ENCODE measurements at regions not wholly inside any gene's neighbourhood (a gene's known extent, or its start where the extent isn't known, plus 50 kb on each side); places are given as distances from the start of the nearest gene placed in this dataset.

GRCh38 chr1:58405660-58406059 lies 140.9 kb downstream of the OMA1 start:
- ChIA-PET POLR2A (interaction anchor here (0.7 to 0.9 kb wide), 2 partner anchors 16 to 63 kb away, joined by 3 to 4 read pairs; no protein-coding TSS in a partner anchor), CTCF (ENCODE audit: low intra/inter-chr PET ratio) (no interaction called here)
- no peaks in the 10 kb centered on the region for H3K9me3 ChIP-seq (replicated peaks; ENCODE audit: control insufficient read depth, insufficient read depth, low read depth, low read length)
- H3K4me3 ChIP-seq, result no peak overlapping the region
- no TSS peak for BruUV-seq (replicated peaks)
- intact Hi-C loops (cut with micrococcal nuclease) (no loop called here), in situ Hi-C loops (cut with MboI) (no loop called here)
- FAIRE-seq (no peak), DNase-seq (ENCODE audit: extremely low read depth in 1 of 4, low spot score in 3 of 4) (no peak), ATAC-seq (no peak)
- no peaks in the 10 kb centered on the region for H3K79me2 ChIP-seq (ENCODE audit: control insufficient read depth, insufficient read depth, low read length)
- H3K36me3 ChIP-seq (ENCODE audit: control insufficient read depth, insufficient read depth, low read length), result no peaks in the 10 kb centered on the region
- no peak overlapping the region for H3K27ac ChIP-seq (ENCODE audit: extremely low read depth, low read depth, low read length)
- H3K27me3 ChIP-seq (ENCODE audit: control insufficient read depth in 2 of 2, insufficient read depth in 2 of 2, low read length in 2 of 2), result peaks cover 14 to 16% of the 10 kb centered on the region in 2 experiments; a peak in 4 of 5 replicates
- no peaks in the 10 kb centered on the region for H3K4me1 ChIP-seq (replicated peaks in 1 of 2; ENCODE audit: control insufficient read depth in 2 of 2, insufficient read depth in 2 of 2, low read length in 2 of 2)
- no peak overlapping the region for H2AFZ ChIP-seq (ENCODE audit: low read depth, low read length)
- 0% methylated on average over 4 of the region's 4 CpGs for WGBS (ENCODE audit: insufficient coverage, low coverage, missing lambda C conversion rate)
- no peaks in the 10 kb centered on the region for H4K20me1 ChIP-seq (replicated peaks; ENCODE audit: control insufficient read depth, insufficient read depth, low read length)
- no peaks in the 10 kb centered on the region for H3K9me1 ChIP-seq (ENCODE audit: control insufficient read depth, insufficient read depth, low read length)
- H3K4me2 ChIP-seq (ENCODE audit: insufficient read depth, low read length), result no peak overlapping the region
- H3K9ac ChIP-seq (ENCODE audit: insufficient read depth in 1 of 2, low read depth in 2 of 2, low read length in 2 of 2), result no peak overlapping the region
- no peak for TF ChIP-seq ZNF408 (CRISPR knock-in tag; IDR thresholded peaks at IDR 0.05; ENCODE audit: low read depth)
- TF ChIP-seq PTBP1 (IDR thresholded peaks at IDR 0.05; ENCODE audit: low read depth, low read length), result no peak
- no peak for TF ChIP-seq TCF7L2 (IDR thresholded peaks at IDR 0.05; ENCODE audit: low read depth, low read length)
- TF ChIP-seq BRD9 (IDR thresholded peaks at IDR 0.05; ENCODE audit: low read depth, partially characterized antibody), result no peak
- no peak for TF ChIP-seq ZNF318 (IDR thresholded peaks at IDR 0.05; ENCODE audit: borderline replicate concordance in 1 of 2, low read depth in 1 of 2)
- no peak for TF ChIP-seq ZNF23 (CRISPR knock-in tag; IDR thresholded peaks at IDR 0.05)
- no peak for TF ChIP-seq ZBED1 (IDR thresholded peaks at IDR 0.05)
- TF ChIP-seq ZBTB8A (IDR thresholded peaks at IDR 0.05; ENCODE audit: partially characterized antibody), result no peak
- no peak for TF ChIP-seq AFF4 (CRISPR knock-in tag; IDR thresholded peaks at IDR 0.05)
- no peak for TF ChIP-seq BRCA1 (IDR thresholded peaks at IDR 0.05)
- TF ChIP-seq BRCA1 (CRISPR knock-in tag; IDR thresholded peaks at IDR 0.05), result no peak
- TF ChIP-seq ETV5 (CRISPR knock-in tag; IDR thresholded peaks at IDR 0.05; ENCODE audit: low read depth), result no peak

All from K562 (cell line).